ENCODE measurements at regions not wholly inside any gene's neighbourhood (a gene's known extent, or its start where the extent isn't known, plus 50 kb on each side); places are given as distances from the start of the nearest gene placed in this dataset.

- in situ Hi-C loops (cut with MboI; ENCODE audit: low sequenced_read_pairs): no loop called here
- intact Hi-C loops (cut with micrococcal nuclease): loop anchor here (2.0 to 5.0 kb wide), 4 partner anchors 162 to 698 kb away; partner anchors contain the start of gene SGCD
- H3K4me3 ChIP-seq (ENCODE audit: insufficient read depth, low read depth, low read length): no peak overlapping the region
- peak overlapping the region; percentile 67 for H4K91ac ChIP-seq (ENCODE audit: insufficient read depth, low read depth, low read length)
- peak overlapping the region; percentile 55 for H3K18ac ChIP-seq (ENCODE audit: low read depth, low read length)
- ATAC-seq (ENCODE audit: low read depth) (no peak), DNase-seq (no peak)
- no peak overlapping the region for H2AFZ ChIP-seq (replicated peaks; ENCODE audit: low read length, poor library complexity)
- no peaks in the 10 kb centered on the region for H3K36me3 ChIP-seq (ENCODE audit: control insufficient read depth, insufficient read depth, low read length)
- no peak overlapping the region for H3K4me2 ChIP-seq (ENCODE audit: low read depth, low read length)
- H3K9ac ChIP-seq (ENCODE audit: low read depth, low read length): no peak overlapping the region
- CTCF ChIA-PET: no interaction called here
- peak overlapping the region; percentile 86 for H2AK5ac ChIP-seq (ENCODE audit: low read depth, low read length)
- TF ChIP-seq NFE2L2 (IDR thresholded peaks at IDR 0.05; ENCODE audit: low read depth, low read length): no peak
- no peak for TF ChIP-seq MXI1 (IDR thresholded peaks at IDR 0.05; ENCODE audit: borderline replicate concordance, low read depth, low read length)
- peak overlapping the region; percentile 86; the same call in 1 of the 2 replicates for H4K5ac ChIP-seq (ENCODE audit: low read depth, low read length)
- BruUV-seq (replicated peaks): no TSS peak
- H3K14ac ChIP-seq (replicated peaks; ENCODE audit: low read depth, low read length): peak overlapping the region; percentile 37
- dilution Hi-C loops (cut with HindIII; ENCODE audit: low sequenced_read_pairs, unreplicated experiment): no loop called here
- no peak overlapping the region for H2AK9ac ChIP-seq (replicated peaks; ENCODE audit: low read depth, low read length, poor library complexity)
- peaks cover 3% of the 10 kb centered on the region; the same call in 1 of the 2 replicates for H4K20me1 ChIP-seq (ENCODE audit: insufficient read depth, low read length)
- H2BK20ac ChIP-seq (ENCODE audit: low read depth, low read length): peak overlapping the region; percentile 83
- H3K4me1 ChIP-seq (ENCODE audit: control insufficient read depth, insufficient read depth, low read length): peaks cover 4% of the 10 kb centered on the region
- H3K23ac ChIP-seq (ENCODE audit: low read depth, low read length): 0 out of 2 replicates have a peak overlapping the region, but pooled peaks have one; percentile 20
- POLR2A ChIA-PET (ENCODE audit: unreplicated experiment): no interaction called here
- no peak overlapping the region for H3K27ac ChIP-seq (ENCODE audit: insufficient read depth, low read length)
- peak overlapping the region; percentile 91 for H2BK120ac ChIP-seq (ENCODE audit: low read depth, low read length)
- no peaks in the 10 kb centered on the region for H3K27me3 ChIP-seq (ENCODE audit: control insufficient read depth, insufficient read depth, low read length)
- H2BK15ac ChIP-seq (ENCODE audit: low read depth, low read length): peak overlapping the region; percentile 86; the same call in 2 of the 3 replicates
- no CpG with 5 or more reads among the region's 4 CpGs for WGBS, 2 experiments (ENCODE audit: extremely low coverage in 2 of 2, insufficient read length in 1 of 2)
- H4K8ac ChIP-seq (ENCODE audit: low read depth in 2 of 2, low read length in 2 of 2): peak overlapping the region; percentile 12 to 75; a peak in 2 of 4 replicates
- peak overlapping the region; percentile 67 for H3K4ac ChIP-seq (ENCODE audit: low read depth, low read length)
- no peak overlapping the region for H2BK5ac ChIP-seq (ENCODE audit: low read depth, low read length, poor library complexity, severe bottlenecking)
- H3K9me1 ChIP-seq (ENCODE audit: insufficient read depth, low read length): peaks cover 7% of the 10 kb centered on the region; the same call in 1 of the 2 replicates
- no peaks in the 10 kb centered on the region for H3K9me3 ChIP-seq (ENCODE audit: control insufficient read depth, insufficient read depth, low read length)
- H3K79me1 ChIP-seq (ENCODE audit: low read depth in 1 of 2, low read length in 2 of 2): no peaks in the 10 kb centered on the region
- no peak overlapping the region for H3K56ac ChIP-seq (ENCODE audit: extremely low read depth, insufficient read depth, low read length)
Observed at GRCh38 chr5:156119692-156120091, 207.3 kb upstream of the SGCD start.
